ENCODE measurements at regions not wholly inside any gene's neighbourhood (a gene's known extent, or its start where the extent isn't known, plus 50 kb on each side); places are given as distances from the start of the nearest gene placed in this dataset.

- TF ChIP-seq EZH2phosphoT487 (IDR thresholded peaks at IDR 0.05; ENCODE audit: insufficient read depth, low read depth) (no peak), EZH2 (IDR thresholded peaks at IDR 0.05; ENCODE audit: insufficient read depth, poor library complexity, severe bottlenecking) (no peak)
Observed at GRCh38 chr2:80869858-80870438, 565.4 kb upstream of the LRRTM1 start.

All from GM23248 (cell line).